ENCODE measurements at regions not wholly inside any gene's neighbourhood (a gene's known extent, or its start where the extent isn't known, plus 50 kb on each side); places are given as distances from the start of the nearest gene placed in this dataset.

DNA sequence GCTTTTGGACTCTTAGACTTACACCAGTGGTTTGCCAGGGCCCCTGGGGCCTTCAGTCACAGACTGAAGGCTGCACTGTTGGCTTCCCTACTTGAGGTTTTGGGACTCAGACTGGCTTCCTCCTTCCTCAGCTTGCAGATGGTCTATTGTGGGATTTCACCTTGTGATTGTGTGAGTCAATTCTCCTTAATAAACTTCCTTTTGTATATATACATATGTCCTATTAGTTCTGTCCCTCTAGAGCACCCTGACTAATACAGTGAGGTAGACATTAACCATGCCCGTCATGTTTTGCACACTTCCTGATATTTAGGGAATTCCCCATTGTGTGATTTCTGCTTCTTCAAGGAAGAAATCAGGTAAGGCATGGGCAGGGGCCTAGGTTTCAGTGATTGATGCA is 147.8 kb upstream of the CA10 start:
- in situ Hi-C loops (cut with MboI; ENCODE audit: low sequenced_read_pairs) = no loop called here
- dilution Hi-C loops (cut with HindIII; ENCODE audit: low sequenced_read_pairs, unreplicated experiment) = no loop called here
- Histone ChIP-seq H2AFZ (replicated peaks; ENCODE audit: low read length, poor library complexity) (no peak overlapping the region), H3K9me1 (ENCODE audit: insufficient read depth, low read length) (no peaks in the 10 kb centered on the region), H3K9ac (ENCODE audit: low read depth, low read length) (no peak overlapping the region), H4K20me1 (ENCODE audit: insufficient read depth, low read length) (no peaks in the 10 kb centered on the region), H2BK15ac (ENCODE audit: low read depth, low read length) (no peak overlapping the region), H2AK9ac (replicated peaks; ENCODE audit: low read depth, low read length, poor library complexity) (no peak overlapping the region), H3K23ac (ENCODE audit: low read depth, low read length) (no peak overlapping the region), H3K27ac (ENCODE audit: insufficient read depth, low read length) (no peak overlapping the region), H3K56ac (ENCODE audit: extremely low read depth, insufficient read depth, low read length) (no peak overlapping the region), H3K27me3 (ENCODE audit: control insufficient read depth, insufficient read depth, low read length) (no peaks in the 10 kb centered on the region), H2BK20ac (ENCODE audit: low read depth, low read length) (no peak overlapping the region), H3K4me2 (ENCODE audit: low read depth, low read length) (no peak overlapping the region), H4K91ac (ENCODE audit: insufficient read depth, low read depth, low read length) (no peak overlapping the region), H3K4me1 (ENCODE audit: control insufficient read depth, insufficient read depth, low read length) (no peaks in the 10 kb centered on the region), H4K5ac (ENCODE audit: low read depth, low read length) (no peak overlapping the region), H2BK5ac (ENCODE audit: low read depth, low read length, poor library complexity, severe bottlenecking) (no peak overlapping the region), H3K36me3 (ENCODE audit: control insufficient read depth, insufficient read depth, low read length) (no peaks in the 10 kb centered on the region), H3K14ac (replicated peaks; ENCODE audit: low read depth, low read length) (no peak overlapping the region), H3K4ac (ENCODE audit: low read depth, low read length) (no peak overlapping the region), H3K4me3 (ENCODE audit: insufficient read depth, low read depth, low read length) (no peak overlapping the region), H3K18ac (ENCODE audit: low read depth, low read length) (no peak overlapping the region), H3K9me3 (ENCODE audit: control insufficient read depth, insufficient read depth, low read length) (peaks cover 2% of the 10 kb centered on the region; the same call in 1 of the 2 replicates), H2BK120ac (ENCODE audit: low read depth, low read length) (no peak overlapping the region), H3K79me1 (ENCODE audit: low read depth in 1 of 2, low read length in 2 of 2) (no peaks in the 10 kb centered on the region), H2AK5ac (ENCODE audit: low read depth, low read length) (no peak overlapping the region), H4K8ac (ENCODE audit: low read depth in 2 of 2, low read length in 2 of 2) (no peak overlapping the region)
- DNase-seq (no peak), ATAC-seq (ENCODE audit: low read depth) (no peak)
- no CpG with 5 or more reads among the region's 1 CpG for WGBS, 2 experiments (ENCODE audit: extremely low coverage in 2 of 2, insufficient read length in 1 of 2)
- intact Hi-C loops (cut with micrococcal nuclease) = no loop called here
- ChIA-PET POLR2A (ENCODE audit: unreplicated experiment) (no interaction called here), CTCF (no interaction called here)
- no TSS peak for BruUV-seq (replicated peaks)
- TF ChIP-seq BHLHE40 (IDR thresholded peaks at IDR 0.05; ENCODE audit: low read depth, low read length) = no peak
- no peak for TF ChIP-seq CEBPB (IDR thresholded peaks at IDR 0.05; ENCODE audit: low read depth, low read length)
- TF ChIP-seq CHD1 (IDR thresholded peaks at IDR 0.05; ENCODE audit: low read depth, low read length) = no peak
- TF ChIP-seq NFE2L2 (IDR thresholded peaks at IDR 0.05; ENCODE audit: low read depth, low read length) = no peak
- no peak for TF ChIP-seq RCOR1 (IDR thresholded peaks at IDR 0.05; ENCODE audit: insufficient replicate concordance, low read length)
- TF ChIP-seq RAD21 (IDR thresholded peaks at IDR 0.05; ENCODE audit: low read length) = no peak
- TF ChIP-seq, protein P1, sequence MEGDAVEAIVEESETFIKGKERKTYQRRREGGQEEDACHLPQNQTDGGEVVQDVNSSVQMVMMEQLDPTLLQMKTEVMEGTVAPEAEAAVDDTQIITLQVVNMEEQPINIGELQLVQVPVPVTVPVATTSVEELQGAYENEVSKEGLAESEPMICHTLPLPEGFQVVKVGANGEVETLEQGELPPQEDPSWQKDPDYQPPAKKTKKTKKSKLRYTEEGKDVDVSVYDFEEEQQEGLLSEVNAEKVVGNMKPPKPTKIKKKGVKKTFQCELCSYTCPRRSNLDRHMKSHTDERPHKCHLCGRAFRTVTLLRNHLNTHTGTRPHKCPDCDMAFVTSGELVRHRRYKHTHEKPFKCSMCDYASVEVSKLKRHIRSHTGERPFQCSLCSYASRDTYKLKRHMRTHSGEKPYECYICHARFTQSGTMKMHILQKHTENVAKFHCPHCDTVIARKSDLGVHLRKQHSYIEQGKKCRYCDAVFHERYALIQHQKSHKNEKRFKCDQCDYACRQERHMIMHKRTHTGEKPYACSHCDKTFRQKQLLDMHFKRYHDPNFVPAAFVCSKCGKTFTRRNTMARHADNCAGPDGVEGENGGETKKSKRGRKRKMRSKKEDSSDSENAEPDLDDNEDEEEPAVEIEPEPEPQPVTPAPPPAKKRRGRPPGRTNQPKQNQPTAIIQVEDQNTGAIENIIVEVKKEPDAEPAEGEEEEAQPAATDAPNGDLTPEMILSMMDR (conservative IDR thresholded peaks at IDR 0.05; ENCODE audit: low read depth, low read length) = no peak
- TF ChIP-seq POLR2A (IDR thresholded peaks at IDR 0.05; ENCODE audit: low read depth, low read length) = no peak
- no peak for TF ChIP-seq MAZ (IDR thresholded peaks at IDR 0.05; ENCODE audit: borderline replicate concordance, low read depth, low read length)
- TF ChIP-seq, protein P2, sequence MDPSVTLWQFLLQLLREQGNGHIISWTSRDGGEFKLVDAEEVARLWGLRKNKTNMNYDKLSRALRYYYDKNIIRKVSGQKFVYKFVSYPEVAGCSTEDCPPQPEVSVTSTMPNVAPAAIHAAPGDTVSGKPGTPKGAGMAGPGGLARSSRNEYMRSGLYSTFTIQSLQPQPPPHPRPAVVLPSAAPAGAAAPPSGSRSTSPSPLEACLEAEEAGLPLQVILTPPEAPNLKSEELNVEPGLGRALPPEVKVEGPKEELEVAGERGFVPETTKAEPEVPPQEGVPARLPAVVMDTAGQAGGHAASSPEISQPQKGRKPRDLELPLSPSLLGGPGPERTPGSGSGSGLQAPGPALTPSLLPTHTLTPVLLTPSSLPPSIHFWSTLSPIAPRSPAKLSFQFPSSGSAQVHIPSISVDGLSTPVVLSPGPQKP (IDR thresholded peaks at IDR 0.05; ENCODE audit: borderline replicate concordance, low read depth, low read length) = no peak
- TF ChIP-seq, protein P3, sequence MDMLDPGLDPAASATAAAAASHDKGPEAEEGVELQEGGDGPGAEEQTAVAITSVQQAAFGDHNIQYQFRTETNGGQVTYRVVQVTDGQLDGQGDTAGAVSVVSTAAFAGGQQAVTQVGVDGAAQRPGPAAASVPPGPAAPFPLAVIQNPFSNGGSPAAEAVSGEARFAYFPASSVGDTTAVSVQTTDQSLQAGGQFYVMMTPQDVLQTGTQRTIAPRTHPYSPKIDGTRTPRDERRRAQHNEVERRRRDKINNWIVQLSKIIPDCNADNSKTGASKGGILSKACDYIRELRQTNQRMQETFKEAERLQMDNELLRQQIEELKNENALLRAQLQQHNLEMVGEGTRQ (IDR thresholded peaks at IDR 0.05; ENCODE audit: low read depth, low read length) = no peak
- no peak for TF ChIP-seq RFX5 (IDR thresholded peaks at IDR 0.05; ENCODE audit: low read depth, low read length)
- no peak for TF ChIP-seq SMC3 (IDR thresholded peaks at IDR 0.05; ENCODE audit: low read depth, low read length)

Measured in IMR-90 (cell line).